Esophagus squamous epithelium (tissue), 5 donors: ENCODE measurements at regions not wholly inside any gene's neighbourhood (a gene's known extent, or its start where the extent isn't known, plus 50 kb on each side); places are given as distances from the start of the nearest gene placed in this dataset.

Experiments
- DNase-seq: peaks from one replicate; lab custom pipeline; 2025; lab: John Stamatoyannopoulos, UW
- H3K27ac ChIP-seq, 4 donors: fragments of 200-600 bp; sonication (generic); one replicate each; pipeline ENCODE4 v1.5.1; 2016 to 2019; ENCODE audit warnings: mild to moderate bottlenecking in 1 of 4
- H3K27me3 ChIP-seq, 4 donors: fragments of 200-600 bp; sonication (generic); 1 replicate in 3 of 4; 2 replicates in 1 of 4; pipeline versions ENCODE4 v1.5.1 to v1.6.0; 2017 to 2021; ENCODE audit warnings: antibody characterized with exemption in 1 of 4
- H3K36me3 ChIP-seq, 3 donors: fragments of 200-600 bp; sonication (generic); one replicate each; pipeline ENCODE4 v1.5.1; 2016 to 2019
- H3K4me1 ChIP-seq, 3 donors: fragments of 200-600 bp; sonication (generic); one replicate each; pipeline ENCODE4 v1.5.1; 2017 to 2019
- H3K4me3 ChIP-seq, 4 donors: fragments of 200-600 bp; sonication (generic); 1 replicate in 3 of 4; 2 replicates in 1 of 4; pipeline ENCODE4 v1.5.1; 2016 to 2019; ENCODE audit warnings: mild to moderate bottlenecking in 2 of 4, moderate library complexity in 1 of 4
- H3K9me3 ChIP-seq, 3 donors: fragments of 200-600 bp; sonication (generic); one replicate each; pipeline ENCODE4 v1.5.1; 2016 to 2019
- CTCF ChIP-seq, 6 experiments: fragments of 450-650 bp in 4 of 6; fragments of 200-600 bp in 2 of 6; sonication (generic) in 2 of 6; IDR thresholded peaks; one replicate each; pipeline ENCODE4 v1.5.1; 2016 to 2019; ENCODE audit warnings: antibody characterized with exemption in 6 of 6, mild to moderate bottlenecking in 4 of 6, moderate library complexity in 4 of 6
- POLR2A ChIP-seq, 4 donors: fragments of 450-650 bp; IDR thresholded peaks; one replicate each; pipeline ENCODE4 v1.6.1; 2017; ENCODE audit warnings: antibody characterized with exemption in 4 of 4, mild to moderate bottlenecking in 4 of 4, moderate library complexity in 3 of 4
- WGBS, 2 donors: methylation state at CpG; one replicate each; pipeline ENCODE4 v1.1.5; 2018; 5-methylcytosine and 5-hydroxymethylcytosine counted together
- intact Hi-C: fragments of 100-400 bp; cut with DNase I; formaldehyde crosslinking; loops from one replicate; pipeline ENCODE4 v1.15.0; 2022
- donor health status: DM: yes; HTN: yes; CAD: no.

GRCh38 chr6:40932366-40932765 is 106.7 kb downstream of the UNC5CL start:
- H3K4me1 ChIP-seq: peaks cover 4 to 23% (median 21%) of the 10 kb centered on the region in 3 donors
- intact Hi-C loops: no loop called here
- H3K4me3 ChIP-seq: no peak overlapping the region
- no peak for DNase-seq
- no peaks in the 10 kb centered on the region for H3K36me3 ChIP-seq
- H3K9me3 ChIP-seq: no peaks in the 10 kb centered on the region
- no peaks in the 10 kb centered on the region for H3K27me3 ChIP-seq
- no peak overlapping the region for H3K27ac ChIP-seq
- WGBS, 2 donors: 56 to 79% methylated on average over 2 of the region's 2 CpGs
- TF ChIP-seq CTCF (IDR thresholded peaks at IDR 0.05): no peak
- no peak for TF ChIP-seq POLR2A (IDR thresholded peaks at IDR 0.05)

- no peaks in the 10 kb centered on the region for H3K36me3 ChIP-seq
- intact Hi-C loops: no loop called here
- TF ChIP-seq POLR2A (IDR thresholded peaks at IDR 0.05): no peak
- TF ChIP-seq CTCF (IDR thresholded peaks at IDR 0.05): no peak
- no peak overlapping the region for H3K27ac ChIP-seq
- no peak overlapping the region for H3K4me3 ChIP-seq
- DNase-seq: no peak
- WGBS, 2 donors: 23 to 29% methylated on average over 1 of the region's 1 CpG
- no peaks in the 10 kb centered on the region for H3K27me3 ChIP-seq
- peaks cover 4 to 19% (median 17%) of the 10 kb centered on the region in 3 donors for H3K4me1 ChIP-seq
- H3K9me3 ChIP-seq: no peaks in the 10 kb centered on the region
Measured at GRCh38 chr6:40931931-40932330, 107.1 kb downstream of the UNC5CL start.

GRCh38 chr6:40930555-40930954 is 108.5 kb downstream of the UNC5CL start:
- Histone ChIP-seq H3K36me3 (no peaks in the 10 kb centered on the region), H3K4me3 (no peak overlapping the region), H3K9me3 (no peaks in the 10 kb centered on the region), H3K27ac (no peak overlapping the region), H3K4me1 (peaks cover 0 to 5% (median 4%) of the 10 kb centered on the region in 3 donors), H3K27me3 (peaks cover 0 to 3% (median 0%) of the 10 kb centered on the region in 4 donors)
- no peak for TF ChIP-seq POLR2A (IDR thresholded peaks at IDR 0.05)
- no peak for TF ChIP-seq CTCF (IDR thresholded peaks at IDR 0.05)
- 62 to 66% methylated on average over 3 of the region's 3 CpGs for WGBS, 2 donors
- intact Hi-C loops: no loop called here
- no peak for DNase-seq

- intact Hi-C loops: no loop called here
- TF ChIP-seq CTCF (IDR thresholded peaks at IDR 0.05) (no peak), POLR2A (IDR thresholded peaks at IDR 0.05) (no peak)
- 89 to 96% methylated on average over 1 of the region's 1 CpG for WGBS, 2 donors
Measured at GRCh38 chr6:40930045-40930444, 109.0 kb downstream of the UNC5CL start.

GRCh38 chr6:40929176-40929575 is 109.8 kb downstream of the UNC5CL start:
- Histone ChIP-seq H3K9me3 (no peaks in the 10 kb centered on the region), H3K4me1 (peaks cover 0 to 4% (median 0%) of the 10 kb centered on the region in 3 donors), H3K36me3 (no peaks in the 10 kb centered on the region), H3K27me3 (peaks cover 0 to 3% (median 0%) of the 10 kb centered on the region in 4 donors), H3K27ac (no peak overlapping the region), H3K4me3 (no peak overlapping the region)
- TF ChIP-seq POLR2A (IDR thresholded peaks at IDR 0.05): no peak
- TF ChIP-seq CTCF (IDR thresholded peaks at IDR 0.05): no peak
- WGBS, 2 donors: 85 to 91% methylated on average over 3 of the region's 3 CpGs
- no peak for DNase-seq
- intact Hi-C loops: no loop called here

More at GRCh38 chr6:40930045-40930444, 109.0 kb downstream of the UNC5CL start:
- DNase-seq: no peak
- Histone ChIP-seq H3K9me3 (no peaks in the 10 kb centered on the region), H3K36me3 (no peaks in the 10 kb centered on the region), H3K4me1 (peaks cover 0 to 4% (median 0%) of the 10 kb centered on the region in 3 donors), H3K27ac (no peak overlapping the region), H3K27me3 (peaks cover 0 to 3% (median 0%) of the 10 kb centered on the region in 4 donors), H3K4me3 (no peak overlapping the region)
